Type B pancreatic cell (in vitro differentiated cells): ENCODE measurements at regions not wholly inside any gene's neighbourhood (a gene's known extent, or its start where the extent isn't known, plus 50 kb on each side); places are given as distances from the start of the nearest gene placed in this dataset.

Experiments used
- DNase-seq: peaks from one replicate; pipeline ENCODE4 v3.0.0; 2021; ENCODE audit warnings: mixed read lengths; ENCODE audit not compliant: unreplicated experiment; ENCODE audit errors: extremely low spot score
- H3K27ac Mint-ChIP-seq: 2 replicates; pipeline ENCODE4 v1.8.0; 2021; ENCODE audit warnings: mild to moderate bottlenecking, mixed read lengths
- H3K27me3 Mint-ChIP-seq: 2 replicates; pipeline ENCODE4 v1.8.0; 2021; ENCODE audit warnings: mixed read lengths
- H3K36me3 Mint-ChIP-seq: 2 replicates; pipeline ENCODE4 v1.8.0; 2021; ENCODE audit warnings: mixed read lengths
- H3K4me1 Mint-ChIP-seq: one replicate; pipeline ENCODE4 v1.8.0; 2021; ENCODE audit warnings: mixed read lengths; ENCODE audit not compliant: unreplicated experiment
- H3K4me3 Mint-ChIP-seq: 2 replicates; pipeline ENCODE4 v1.8.0; 2021; ENCODE audit warnings: mild to moderate bottlenecking, mixed read lengths
- H3K9me3 Mint-ChIP-seq: 2 replicates; pipeline ENCODE4 v1.8.0; 2021; ENCODE audit warnings: mixed read lengths
- TF ChIP-seq, protein P1 (sequence below): fragments of 200-600 bp; sonication (generic); conservative IDR thresholded peaks from 2 replicates; pipeline ENCODE4 v1.5.0; 2021; ENCODE audit warnings: antibody characterized with exemption, mild to moderate bottlenecking

- peaks cover 3% of the 10 kb centered on the region for H3K27me3 Mint-ChIP-seq
- no peak for DNase-seq
- no peak overlapping the region for H3K27ac Mint-ChIP-seq
- no peak overlapping the region for H3K4me3 Mint-ChIP-seq
- no peaks in the 10 kb centered on the region for H3K36me3 Mint-ChIP-seq
- H3K9me3 Mint-ChIP-seq = no peaks in the 10 kb centered on the region
- TF ChIP-seq, protein P1, sequence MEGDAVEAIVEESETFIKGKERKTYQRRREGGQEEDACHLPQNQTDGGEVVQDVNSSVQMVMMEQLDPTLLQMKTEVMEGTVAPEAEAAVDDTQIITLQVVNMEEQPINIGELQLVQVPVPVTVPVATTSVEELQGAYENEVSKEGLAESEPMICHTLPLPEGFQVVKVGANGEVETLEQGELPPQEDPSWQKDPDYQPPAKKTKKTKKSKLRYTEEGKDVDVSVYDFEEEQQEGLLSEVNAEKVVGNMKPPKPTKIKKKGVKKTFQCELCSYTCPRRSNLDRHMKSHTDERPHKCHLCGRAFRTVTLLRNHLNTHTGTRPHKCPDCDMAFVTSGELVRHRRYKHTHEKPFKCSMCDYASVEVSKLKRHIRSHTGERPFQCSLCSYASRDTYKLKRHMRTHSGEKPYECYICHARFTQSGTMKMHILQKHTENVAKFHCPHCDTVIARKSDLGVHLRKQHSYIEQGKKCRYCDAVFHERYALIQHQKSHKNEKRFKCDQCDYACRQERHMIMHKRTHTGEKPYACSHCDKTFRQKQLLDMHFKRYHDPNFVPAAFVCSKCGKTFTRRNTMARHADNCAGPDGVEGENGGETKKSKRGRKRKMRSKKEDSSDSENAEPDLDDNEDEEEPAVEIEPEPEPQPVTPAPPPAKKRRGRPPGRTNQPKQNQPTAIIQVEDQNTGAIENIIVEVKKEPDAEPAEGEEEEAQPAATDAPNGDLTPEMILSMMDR = no peak
- no peaks in the 10 kb centered on the region for H3K4me1 Mint-ChIP-seq
Measured at GRCh38 chr5:50564079-50564478, 102.4 kb upstream of the PARP8 start.

DNA sequence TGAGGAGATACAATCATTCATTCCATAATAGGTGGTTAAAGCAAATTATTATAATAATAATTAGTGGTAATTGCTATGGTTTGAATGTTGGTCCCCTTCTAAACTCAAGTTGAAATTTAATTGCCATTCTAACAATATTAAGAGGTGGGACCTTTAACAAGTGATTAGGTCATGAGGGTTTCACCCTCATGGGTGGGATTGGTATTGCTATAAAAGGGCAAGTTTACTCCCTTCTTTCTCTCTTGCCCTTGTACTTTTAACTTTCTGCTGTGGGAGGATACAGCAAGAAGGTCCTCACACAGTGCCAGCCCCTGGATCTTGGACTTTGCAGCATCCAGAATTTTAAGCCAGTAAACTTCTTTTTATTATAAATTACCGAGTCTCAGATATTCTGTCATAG lies 101.9 kb upstream of the PARP8 start:
- Mint-ChIP-seq H3K4me3 (no peak overlapping the region), H3K27me3 (no peaks in the 10 kb centered on the region), H3K9me3 (no peaks in the 10 kb centered on the region), H3K4me1 (no peaks in the 10 kb centered on the region), H3K27ac (no peak overlapping the region), H3K36me3 (no peaks in the 10 kb centered on the region)
- TF ChIP-seq, protein P1 = no peak
- no peak for DNase-seq

- Mint-ChIP-seq H3K27ac (no peak overlapping the region), H3K4me1 (no peaks in the 10 kb centered on the region), H3K27me3 (no peaks in the 10 kb centered on the region), H3K4me3 (no peak overlapping the region), H3K36me3 (no peaks in the 10 kb centered on the region), H3K9me3 (no peaks in the 10 kb centered on the region)
- no peak for DNase-seq
- TF ChIP-seq, protein P1 = no peak
Measured at GRCh38 chr5:50574121-50574520, 92.3 kb upstream of the PARP8 start.

DNA sequence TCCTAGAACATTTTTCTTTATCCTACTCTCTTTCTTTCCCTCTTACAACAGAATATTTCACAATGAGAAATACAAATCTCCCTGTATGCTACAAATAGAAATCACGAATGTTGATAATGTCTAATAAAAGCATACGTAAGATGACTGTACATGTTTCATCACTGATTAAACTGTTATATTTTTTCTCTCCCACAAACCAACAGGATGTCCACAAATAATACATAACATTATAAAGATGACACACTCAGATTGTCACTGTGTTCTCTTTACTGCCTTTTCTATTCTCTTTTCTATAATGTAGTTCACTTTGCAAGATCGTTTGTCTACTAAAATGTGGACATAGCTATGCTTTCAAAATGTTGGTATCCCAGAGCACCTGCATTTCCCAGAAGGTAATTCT lies 90.7 kb upstream of the PARP8 start:
- Mint-ChIP-seq H3K9me3 (peaks cover 7% of the 10 kb centered on the region), H3K4me3 (no peak overlapping the region), H3K27me3 (peaks cover 4% of the 10 kb centered on the region), H3K4me1 (no peaks in the 10 kb centered on the region), H3K36me3 (no peaks in the 10 kb centered on the region), H3K27ac (no peak overlapping the region)
- DNase-seq = no peak
- TF ChIP-seq, protein P1 = no peak

DNA sequence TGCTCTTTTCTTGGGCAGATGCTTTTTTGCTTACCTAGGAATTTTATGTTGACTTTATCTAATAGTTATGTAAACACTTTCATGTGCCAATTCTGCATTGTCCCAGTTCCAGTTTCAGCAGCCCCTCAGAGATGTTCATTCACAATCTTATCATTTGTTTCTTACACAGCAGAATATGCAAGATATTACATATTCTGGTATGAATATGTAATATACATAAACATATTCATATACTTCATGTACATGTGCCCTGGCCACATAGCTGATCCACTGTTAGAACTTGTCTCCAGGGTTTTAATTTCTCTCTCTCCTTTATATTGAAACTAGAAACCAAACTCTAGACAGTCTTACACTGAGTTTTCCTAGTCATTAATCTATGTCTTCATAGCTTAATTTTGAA lies 90.2 kb upstream of the PARP8 start:
- no peak overlapping the region for H3K27ac Mint-ChIP-seq
- peaks cover 7% of the 10 kb centered on the region for H3K9me3 Mint-ChIP-seq
- no peaks in the 10 kb centered on the region for H3K4me1 Mint-ChIP-seq
- TF ChIP-seq, protein P1 = no peak
- H3K4me3 Mint-ChIP-seq = no peak overlapping the region
- peaks cover 4% of the 10 kb centered on the region for H3K27me3 Mint-ChIP-seq
- no peaks in the 10 kb centered on the region for H3K36me3 Mint-ChIP-seq
- no peak for DNase-seq

GRCh38 chr5:50576686-50577256 lies 89.7 kb upstream of the PARP8 start:
- Mint-ChIP-seq H3K4me1 (no peaks in the 10 kb centered on the region), H3K27me3 (peaks cover 4% of the 10 kb centered on the region), H3K4me3 (no peak overlapping the region), H3K9me3 (peaks cover 7% of the 10 kb centered on the region), H3K27ac (no peak overlapping the region), H3K36me3 (no peaks in the 10 kb centered on the region)
- no peak for DNase-seq
- TF ChIP-seq, protein P1 = no peak
